ENCODE measurements at regions not wholly inside any gene's neighbourhood (a gene's known extent, or its start where the extent isn't known, plus 50 kb on each side); places are given as distances from the start of the nearest gene placed in this dataset.

- H3K79me2 ChIP-seq (ENCODE audit: control insufficient read depth, insufficient read depth, low read length), result no peaks in the 10 kb centered on the region
- no peaks in the 10 kb centered on the region for H3K27me3 ChIP-seq (ENCODE audit: control insufficient read depth in 2 of 2, insufficient read depth in 2 of 2, low read length in 2 of 2)
- H3K4me1 ChIP-seq (replicated peaks in 1 of 2; ENCODE audit: control insufficient read depth in 2 of 2, insufficient read depth in 2 of 2, low read length in 2 of 2), result no peaks in the 10 kb centered on the region
- no TSS peak for BruUV-seq (replicated peaks)
- ChIA-PET CTCF (ENCODE audit: low intra/inter-chr PET ratio) (no interaction called here), POLR2A (no interaction called here)
- FAIRE-seq (no peak), ATAC-seq (no peak), DNase-seq (ENCODE audit: extremely low read depth in 1 of 4, low spot score in 3 of 4) (no peak)
- H3K4me3 ChIP-seq, result no peak overlapping the region
- H3K9me1 ChIP-seq (ENCODE audit: control insufficient read depth, insufficient read depth, low read length), result no peaks in the 10 kb centered on the region
- no peak overlapping the region for H3K4me2 ChIP-seq (ENCODE audit: insufficient read depth, low read length)
- WGBS (ENCODE audit: insufficient coverage, low coverage, missing lambda C conversion rate), result 0% methylated on average over 1 of the region's 1 CpG
- no peaks in the 10 kb centered on the region for H4K20me1 ChIP-seq (replicated peaks; ENCODE audit: control insufficient read depth, insufficient read depth, low read length)
- no peak overlapping the region for H3K9ac ChIP-seq (ENCODE audit: insufficient read depth in 1 of 2, low read depth in 2 of 2, low read length in 2 of 2)
- TF ChIP-seq NFIC (IDR thresholded peaks at IDR 0.05) (no peak), ZBTB12 (CRISPR knock-in tag; IDR thresholded peaks at IDR 0.05) (no peak), ZHX1 (conservative IDR thresholded peaks at IDR 0.05; ENCODE audit: low read length) (no peak), DEAF1 (CRISPR knock-in tag; IDR thresholded peaks at IDR 0.05) (no peak), ZNF764 (CRISPR knock-in tag; IDR thresholded peaks at IDR 0.05; ENCODE audit: low read depth) (no peak), ZNF584 (CRISPR knock-in tag; IDR thresholded peaks at IDR 0.05; ENCODE audit: low read depth) (no peak), HSF4 (CRISPR knock-in tag; IDR thresholded peaks at IDR 0.05; ENCODE audit: borderline replicate concordance) (no peak), MECOM (CRISPR knock-in tag; IDR thresholded peaks at IDR 0.05) (no peak), AFF4 (CRISPR knock-in tag; IDR thresholded peaks at IDR 0.05) (no peak)
- in situ Hi-C loops (cut with MboI), result no loop called here
- H3K9me3 ChIP-seq (replicated peaks; ENCODE audit: control insufficient read depth, insufficient read depth, low read depth, low read length), result no peaks in the 10 kb centered on the region
- H2AFZ ChIP-seq (ENCODE audit: low read depth, low read length), result no peak overlapping the region
- no peak overlapping the region for H3K27ac ChIP-seq (ENCODE audit: extremely low read depth, low read depth, low read length)
- intact Hi-C loops (cut with micrococcal nuclease), result no loop called here
- H3K36me3 ChIP-seq (ENCODE audit: control insufficient read depth, insufficient read depth, low read length), result no peaks in the 10 kb centered on the region
Measured at GRCh38 chr1:78432016-78432415, 58.8 kb upstream of the PTGFR start.

Measured in K562 (cell line).